IPS-20b (cell line): ENCODE measurements at regions not wholly inside any gene's neighbourhood (a gene's known extent, or its start where the extent isn't known, plus 50 kb on each side); places are given as distances from the start of the nearest gene placed in this dataset.

ENCODE experiments used
- H3K27ac ChIP-seq: one replicate; pipeline ENCODE4 v1.5.1; 2013; ENCODE audit warnings: low read length
- H3K27me3 ChIP-seq: 2 replicates; pipeline ENCODE4 v1.6.1; 2013; ENCODE audit warnings: mild to moderate bottlenecking, low read length, inconsistent platforms; ENCODE audit not compliant: insufficient read depth
- H3K36me3 ChIP-seq: 2 replicates; pipeline ENCODE4 v1.6.1; 2013; ENCODE audit warnings: low read depth, mild to moderate bottlenecking, inconsistent platforms, low read length, moderate library complexity; ENCODE audit not compliant: insufficient read depth
- H3K4me1 ChIP-seq: 2 replicates; pipeline ENCODE4 v1.6.1; 2013; ENCODE audit warnings: mild to moderate bottlenecking, control low read depth, inconsistent platforms, low read length, moderate library complexity; ENCODE audit not compliant: insufficient read depth
- H3K4me3 ChIP-seq: 2 replicates; pipeline ENCODE4 v1.5.1; 2013; ENCODE audit warnings: mild to moderate bottlenecking, low read length, inconsistent platforms
- H3K9ac ChIP-seq: 2 replicates; pipeline ENCODE4 v1.6.1; 2013; ENCODE audit warnings: low read depth, mild to moderate bottlenecking, inconsistent platforms, low read length, moderate library complexity
- H3K9me3 ChIP-seq: 2 replicates; pipeline ENCODE4 v1.6.1; 2013; ENCODE audit warnings: mild to moderate bottlenecking, low read depth, low read length, inconsistent platforms; ENCODE audit not compliant: insufficient read depth

GRCh38 chr2:166609183-166609959 is 115.3 kb upstream of the SCN7A start:
- H3K27ac ChIP-seq = no peak overlapping the region

DNA sequence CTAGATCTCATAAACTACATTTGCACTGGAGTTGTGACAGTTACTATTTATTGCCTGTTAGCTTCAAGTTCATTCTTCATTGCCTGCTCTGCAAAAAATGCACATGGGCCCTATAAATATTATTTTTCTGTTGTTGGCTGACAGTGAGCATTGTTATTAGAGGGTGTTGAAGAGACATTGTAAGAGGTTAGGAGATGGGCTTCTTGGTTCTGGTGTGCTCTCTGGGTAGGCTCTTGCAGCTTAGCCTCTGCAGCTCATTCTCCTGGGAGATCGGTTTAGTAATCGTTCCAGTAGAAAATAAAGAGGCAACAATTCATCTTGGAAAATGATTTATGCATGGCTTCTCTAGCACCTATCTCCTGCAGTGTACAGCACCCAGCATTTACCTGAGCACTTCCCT is 113.8 kb upstream of the SCN7A start:
- H3K4me3 ChIP-seq = no peak overlapping the region
- no peak overlapping the region for H3K27ac ChIP-seq
- H3K4me1 ChIP-seq = peaks cover 14% of the 10 kb centered on the region; the same call in 1 of the 2 replicates
- H3K36me3 ChIP-seq = no peaks in the 10 kb centered on the region
- H3K9ac ChIP-seq = no peak overlapping the region
- H3K27me3 ChIP-seq = peaks cover 6% of the 10 kb centered on the region; the same call in 1 of the 2 replicates
- H3K9me3 ChIP-seq = no peaks in the 10 kb centered on the region

More at GRCh38 chr2:166609183-166609959, 115.3 kb upstream of the SCN7A start:
- peaks cover 6% of the 10 kb centered on the region; the same call in 1 of the 2 replicates for H3K27me3 ChIP-seq
- H3K9me3 ChIP-seq = no peaks in the 10 kb centered on the region
- no peak overlapping the region for H3K9ac ChIP-seq
- H3K4me3 ChIP-seq = no peak overlapping the region
- H3K36me3 ChIP-seq = no peaks in the 10 kb centered on the region
- H3K4me1 ChIP-seq = peaks cover 22% of the 10 kb centered on the region; the same call in 1 of the 2 replicates

- H3K27ac ChIP-seq = no peak overlapping the region
- H3K4me3 ChIP-seq = no peak overlapping the region
- no peaks in the 10 kb centered on the region for H3K4me1 ChIP-seq
- H3K9me3 ChIP-seq = peaks cover 18% of the 10 kb centered on the region
- H3K9ac ChIP-seq = no peak overlapping the region
- no peaks in the 10 kb centered on the region for H3K36me3 ChIP-seq
- H3K27me3 ChIP-seq = no peaks in the 10 kb centered on the region
Measured at GRCh38 chr2:166593403-166593802, 99.4 kb upstream of the SCN7A start.

DNA sequence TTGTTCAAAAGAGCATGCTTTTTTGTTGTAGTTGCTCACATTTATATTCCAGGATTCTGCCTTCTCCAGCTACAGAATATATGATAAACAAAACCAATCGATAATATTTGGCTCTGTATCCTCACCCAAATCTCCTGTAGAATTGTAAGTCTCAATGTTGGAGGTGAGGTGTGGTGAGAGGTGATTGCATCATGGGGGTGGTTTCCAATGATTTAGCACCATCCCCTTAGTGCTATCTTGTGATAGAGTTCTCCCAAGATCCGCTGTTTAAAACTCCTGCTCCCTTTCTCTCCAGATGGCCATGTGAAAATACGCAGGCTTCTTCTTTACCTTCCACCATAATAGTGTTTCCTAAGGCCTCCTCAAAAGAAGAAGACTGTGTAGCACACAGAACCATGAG is 98.7 kb upstream of the SCN7A start:
- H3K9ac ChIP-seq = no peak overlapping the region
- H3K9me3 ChIP-seq = peaks cover 12% of the 10 kb centered on the region
- H3K4me1 ChIP-seq = no peaks in the 10 kb centered on the region
- H3K27ac ChIP-seq = no peak overlapping the region
- H3K27me3 ChIP-seq = no peaks in the 10 kb centered on the region
- H3K36me3 ChIP-seq = no peaks in the 10 kb centered on the region
- H3K4me3 ChIP-seq = no peak overlapping the region

GRCh38 chr2:166591226-166591625 is 97.2 kb upstream of the SCN7A start:
- H3K4me3 ChIP-seq = no peak overlapping the region
- H3K4me1 ChIP-seq = no peaks in the 10 kb centered on the region
- H3K36me3 ChIP-seq = no peaks in the 10 kb centered on the region
- H3K27ac ChIP-seq = no peak overlapping the region
- no peaks in the 10 kb centered on the region for H3K27me3 ChIP-seq
- H3K9ac ChIP-seq = no peak overlapping the region
- H3K9me3 ChIP-seq = no peaks in the 10 kb centered on the region

- Histone ChIP-seq H3K4me3 (0 out of 2 replicates have a peak overlapping the region, but pooled peaks have one; percentile 8), H3K9me3 (no peaks in the 10 kb centered on the region), H3K9ac (no peak overlapping the region), H3K27ac (no peak overlapping the region), H3K27me3 (no peaks in the 10 kb centered on the region), H3K4me1 (peaks cover 10% of the 10 kb centered on the region), H3K36me3 (no peaks in the 10 kb centered on the region)
Measured at GRCh38 chr2:166573391-166573790, 79.3 kb upstream of the SCN7A start.

DNA sequence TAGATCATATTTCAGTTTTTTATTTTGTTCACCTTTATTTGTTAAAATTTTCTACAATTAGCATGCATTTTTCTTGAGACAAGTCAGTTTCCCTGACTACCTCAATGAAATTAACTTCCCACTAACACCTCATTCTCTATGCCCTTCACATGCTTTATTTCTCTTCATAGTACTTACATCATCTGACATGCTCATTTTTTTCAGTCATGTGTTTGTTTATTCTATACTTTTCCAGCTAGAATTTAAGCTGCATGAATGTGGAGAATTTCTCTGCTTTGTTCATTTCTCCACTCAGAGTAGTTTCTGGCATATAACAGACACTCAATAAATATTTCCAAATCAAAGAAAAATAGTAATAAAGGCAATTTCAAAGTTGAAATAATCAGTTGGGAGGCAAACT is 78.9 kb upstream of the SCN7A start:
- Histone ChIP-seq H3K27ac (no peak overlapping the region), H3K9me3 (no peaks in the 10 kb centered on the region), H3K4me1 (peaks cover 10% of the 10 kb centered on the region), H3K4me3 (0 out of 2 replicates have a peak overlapping the region, but pooled peaks have one; percentile 8), H3K27me3 (no peaks in the 10 kb centered on the region), H3K9ac (no peak overlapping the region), H3K36me3 (no peaks in the 10 kb centered on the region)

- Histone ChIP-seq H3K9me3 (no peaks in the 10 kb centered on the region), H3K27me3 (no peaks in the 10 kb centered on the region), H3K4me3 (no peak overlapping the region), H3K9ac (no peak overlapping the region), H3K36me3 (no peaks in the 10 kb centered on the region), H3K4me1 (peaks cover 6% of the 10 kb centered on the region), H3K27ac (no peak overlapping the region)
Measured at GRCh38 chr2:166568409-166568808, 74.4 kb upstream of the SCN7A start.

DNA sequence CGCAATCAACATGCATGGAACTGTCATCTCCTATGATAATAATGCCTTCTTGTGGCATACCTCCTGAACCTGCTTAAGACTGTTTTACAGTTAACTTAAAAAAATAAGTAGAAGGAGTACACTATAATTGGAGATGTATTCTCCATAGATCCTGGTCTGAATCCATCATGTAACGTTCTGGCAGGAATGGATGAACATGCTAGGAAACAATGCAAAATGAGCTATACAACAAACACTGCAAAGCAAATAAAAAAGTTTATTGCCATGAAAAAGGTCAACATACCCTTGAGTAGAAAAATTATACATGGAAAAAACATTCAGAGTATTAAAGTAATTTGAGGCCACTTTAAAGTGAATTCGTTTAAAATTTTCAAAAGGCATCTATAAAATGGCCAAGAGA is 71.5 kb upstream of the SCN7A start:
- H3K9ac ChIP-seq = no peak overlapping the region
- no peak overlapping the region for H3K4me3 ChIP-seq
- no peaks in the 10 kb centered on the region for H3K27me3 ChIP-seq
- no peaks in the 10 kb centered on the region for H3K36me3 ChIP-seq
- H3K9me3 ChIP-seq = no peaks in the 10 kb centered on the region
- no peaks in the 10 kb centered on the region for H3K4me1 ChIP-seq
- H3K27ac ChIP-seq = no peak overlapping the region

DNA sequence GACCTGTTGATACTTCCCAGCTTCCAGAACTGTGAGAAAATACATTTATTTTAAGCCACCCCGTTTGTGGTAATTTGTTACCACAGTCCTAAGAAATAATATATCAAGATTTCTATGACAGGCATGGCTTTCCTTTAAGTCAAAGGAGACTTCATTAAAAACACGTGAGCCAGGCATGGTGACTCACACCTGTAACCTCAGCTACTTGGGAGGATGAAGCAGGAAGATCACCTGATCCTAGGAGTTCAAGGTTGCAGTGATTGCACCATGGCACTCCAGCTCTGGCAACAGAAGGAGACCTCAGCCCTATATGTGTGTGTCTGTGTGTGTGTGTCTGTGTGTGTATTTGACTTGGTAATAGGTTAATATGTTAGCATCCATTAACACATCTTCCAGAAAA is 69.8 kb upstream of the SCN7A start:
- no peak overlapping the region for H3K4me3 ChIP-seq
- H3K27ac ChIP-seq = no peak overlapping the region
- H3K27me3 ChIP-seq = no peaks in the 10 kb centered on the region
- H3K36me3 ChIP-seq = no peaks in the 10 kb centered on the region
- H3K9ac ChIP-seq = no peak overlapping the region
- no peaks in the 10 kb centered on the region for H3K9me3 ChIP-seq
- no peaks in the 10 kb centered on the region for H3K4me1 ChIP-seq

GRCh38 chr2:166560022-166560421 is 66.0 kb upstream of the SCN7A start:
- H3K36me3 ChIP-seq = no peaks in the 10 kb centered on the region
- no peak overlapping the region for H3K27ac ChIP-seq
- no peaks in the 10 kb centered on the region for H3K9me3 ChIP-seq
- H3K27me3 ChIP-seq = no peaks in the 10 kb centered on the region
- H3K9ac ChIP-seq = no peak overlapping the region
- no peak overlapping the region for H3K4me3 ChIP-seq
- no peaks in the 10 kb centered on the region for H3K4me1 ChIP-seq

- H3K9ac ChIP-seq = no peak overlapping the region
- no peaks in the 10 kb centered on the region for H3K27me3 ChIP-seq
- H3K4me1 ChIP-seq = no peaks in the 10 kb centered on the region
- no peak overlapping the region for H3K27ac ChIP-seq
- no peaks in the 10 kb centered on the region for H3K9me3 ChIP-seq
- H3K36me3 ChIP-seq = no peaks in the 10 kb centered on the region
- H3K4me3 ChIP-seq = no peak overlapping the region
Measured at GRCh38 chr2:166550923-166551322, 56.9 kb upstream of the SCN7A start.
